HG02840 (cell line): ENCODE measurements at regions not wholly inside any gene's neighbourhood (a gene's known extent, or its start where the extent isn't known, plus 50 kb on each side); places are given as distances from the start of the nearest gene placed in this dataset.
"Not testable (repeated sequence)": the region's sequence is repeated elsewhere in the genome, so short reads cannot be mapped to it uniquely, and the experiment has no call there.

Experiments used
- ATAC-seq: cut with Tn5 transposase; IDR thresholded peaks from one replicate; pipeline ENCODE4 v1.9.1; 2021; ENCODE audit warnings: mild to moderate bottlenecking, moderate library complexity, moderate number of reproducible peaks; ENCODE audit not compliant: unreplicated experiment, low FRiP score

GRCh38 chr16:60438894-60439293 is 1597.3 kb downstream of the CDH8 start:
- no peak for ATAC-seq

DNA sequence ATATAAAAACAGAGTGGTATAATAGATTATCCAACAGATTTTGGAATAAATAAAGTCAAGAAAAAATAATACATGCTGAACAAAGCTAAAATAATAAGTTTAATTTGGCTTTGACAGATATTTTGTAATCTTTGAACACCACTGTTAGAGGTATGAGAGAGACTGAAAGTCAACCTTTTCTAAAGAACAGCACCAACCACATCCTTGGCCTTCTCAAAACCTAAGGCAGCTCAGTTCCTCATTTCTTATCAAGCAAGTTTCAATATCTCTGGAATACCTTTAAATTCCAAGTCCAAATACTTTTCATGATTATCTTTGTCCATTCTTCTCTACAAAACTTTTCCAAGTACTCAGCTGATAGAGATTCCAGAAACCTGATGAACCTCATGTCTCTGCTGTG is 1603.8 kb downstream of the CDH8 start:
- no peak for ATAC-seq

DNA sequence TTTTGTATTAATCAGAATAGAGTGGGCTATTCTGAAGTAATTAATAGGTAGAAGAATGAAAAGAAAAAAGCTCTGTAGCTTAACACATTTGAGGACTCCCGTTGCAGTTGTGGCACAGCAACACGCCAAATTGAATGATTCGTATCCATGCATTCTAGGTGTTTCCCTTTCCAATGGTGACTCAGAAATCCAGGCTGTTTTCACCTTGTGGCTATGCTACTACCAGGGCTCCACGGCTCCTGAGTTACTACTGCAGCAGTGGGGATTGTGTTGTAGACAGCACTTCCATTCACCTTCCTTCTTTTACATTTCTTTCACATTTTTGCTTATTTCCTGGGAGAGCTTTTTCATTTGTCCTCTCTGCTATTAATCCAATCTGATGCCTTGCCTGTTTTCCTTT is 1616.4 kb downstream of the CDH8 start:
- ATAC-seq, result no peak

- ATAC-seq, result no peak
These were observed 1621.6 kb downstream of the CDH8 start for GRCh38 chr16:60414613-60415012.

GRCh38 chr16:60413969-60414368 is 1622.3 kb downstream of the CDH8 start:
- ATAC-seq, result no peak

GRCh38 chr16:60407606-60408005 is 1628.6 kb downstream of the CDH8 start:
- no peak for ATAC-seq

- no peak for ATAC-seq
These were observed 1629.2 kb downstream of the CDH8 start for GRCh38 chr16:60407034-60407433.

GRCh38 chr16:60405286-60405685 is 1631.0 kb downstream of the CDH8 start:
- ATAC-seq, result no peak

- ATAC-seq, result no peak
These were observed 1631.8 kb downstream of the CDH8 start for GRCh38 chr16:60404401-60404800.

DNA sequence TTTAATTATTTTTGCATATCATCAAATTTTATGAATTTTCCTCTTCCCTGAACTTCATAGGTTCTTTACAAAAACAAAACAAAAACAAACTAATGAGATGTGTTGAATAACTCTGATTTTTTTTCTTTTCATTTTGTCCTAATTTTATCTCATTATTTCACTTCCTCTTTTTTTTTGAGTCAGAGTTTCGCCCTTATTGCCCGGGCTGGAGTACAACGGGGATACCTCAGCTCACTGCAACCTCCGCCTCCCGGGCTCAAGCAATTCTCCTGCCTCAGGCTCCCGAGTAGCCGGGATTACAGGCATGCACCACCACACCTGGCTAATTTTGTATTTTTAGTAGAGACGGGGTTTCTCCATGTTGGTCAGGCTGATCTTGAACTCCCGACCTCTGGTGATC is 1633.3 kb downstream of the CDH8 start:
- ATAC-seq, result not testable (repeated sequence)

DNA sequence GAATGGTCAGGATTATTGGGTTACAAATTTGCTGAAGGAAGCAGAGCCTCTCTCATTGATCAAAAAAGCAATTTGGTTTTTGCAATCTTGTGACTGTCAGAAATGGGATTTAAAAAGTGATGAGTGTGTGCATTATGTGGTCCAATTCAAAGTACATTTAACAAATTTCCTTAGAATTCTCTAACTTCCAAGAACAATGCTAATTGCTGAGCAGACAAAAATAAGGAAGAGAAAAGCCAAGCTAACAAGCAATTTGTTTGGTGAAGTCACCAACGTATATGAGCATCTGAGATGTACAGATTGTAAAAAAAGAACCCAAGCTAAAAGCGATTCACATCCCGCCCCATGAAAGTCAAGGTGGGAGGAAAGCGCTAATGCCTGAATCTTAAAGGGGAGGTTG is 1643.9 kb downstream of the CDH8 start:
- no peak for ATAC-seq

DNA sequence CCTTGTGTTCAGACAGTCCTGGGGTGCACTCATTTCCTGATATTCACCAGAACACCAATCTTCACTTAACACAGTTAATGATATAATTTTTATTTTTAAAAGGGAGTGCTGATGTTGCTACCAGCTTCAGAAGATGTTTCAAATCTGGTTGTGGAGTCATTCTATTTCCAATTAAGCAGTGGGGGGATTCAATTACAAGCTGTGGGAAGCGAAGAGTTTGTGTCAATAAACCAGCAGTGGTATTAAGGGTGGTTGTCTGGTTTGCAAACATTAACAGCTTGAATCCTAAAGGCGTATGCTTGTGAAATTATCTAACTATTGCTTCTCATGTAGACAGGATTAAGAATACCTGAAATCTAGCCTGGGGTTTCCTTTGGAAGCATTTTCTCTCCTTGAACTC is 1637.5 kb upstream of the GOT2 start:
- no peak for ATAC-seq

DNA sequence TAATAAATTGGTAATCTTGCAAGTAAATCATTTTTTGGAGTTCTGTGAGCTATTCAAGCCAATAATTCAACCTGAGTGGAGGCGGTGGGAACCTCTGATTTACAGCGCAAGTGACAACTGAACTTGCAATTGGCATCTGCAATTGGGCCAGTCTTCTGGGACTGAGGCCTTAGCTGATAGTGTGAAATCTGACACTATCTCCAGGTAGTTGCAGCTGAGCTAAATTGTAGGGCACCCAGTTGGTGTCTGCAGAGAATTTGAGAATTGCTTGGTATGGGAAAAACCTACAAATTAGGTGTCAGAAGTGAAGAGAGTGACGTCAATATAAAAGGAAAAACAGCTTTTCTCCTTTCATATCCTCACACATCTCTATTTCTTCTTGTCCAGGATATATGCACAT is 1633.6 kb upstream of the GOT2 start:
- no peak for ATAC-seq

DNA sequence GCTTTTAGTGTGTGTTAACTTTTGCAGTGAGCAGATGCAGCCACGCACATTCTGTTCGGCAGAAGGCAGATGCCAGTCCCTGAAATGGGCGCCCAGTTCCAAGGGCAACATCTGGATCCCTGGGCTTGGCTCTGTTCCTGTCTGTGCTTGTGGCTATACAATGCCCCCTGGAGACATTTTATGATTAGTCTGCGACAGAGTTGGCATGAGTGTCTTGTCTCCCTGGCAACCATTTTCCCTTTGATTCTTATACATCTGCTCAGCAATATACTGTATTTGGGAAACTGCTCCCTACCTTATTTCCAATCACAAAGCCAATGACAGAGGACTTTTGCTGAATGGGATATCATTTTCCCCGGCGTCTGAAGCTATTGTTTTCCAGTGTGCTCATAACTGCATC is 1629.5 kb upstream of the GOT2 start:
- no peak for ATAC-seq

- ATAC-seq, result not testable (repeated sequence)
These were observed 1625.8 kb upstream of the GOT2 start for GRCh38 chr16:60359866-60360265.

GRCh38 chr16:60359412-60359811 is 1625.3 kb upstream of the GOT2 start:
- ATAC-seq, result not testable (repeated sequence)

DNA sequence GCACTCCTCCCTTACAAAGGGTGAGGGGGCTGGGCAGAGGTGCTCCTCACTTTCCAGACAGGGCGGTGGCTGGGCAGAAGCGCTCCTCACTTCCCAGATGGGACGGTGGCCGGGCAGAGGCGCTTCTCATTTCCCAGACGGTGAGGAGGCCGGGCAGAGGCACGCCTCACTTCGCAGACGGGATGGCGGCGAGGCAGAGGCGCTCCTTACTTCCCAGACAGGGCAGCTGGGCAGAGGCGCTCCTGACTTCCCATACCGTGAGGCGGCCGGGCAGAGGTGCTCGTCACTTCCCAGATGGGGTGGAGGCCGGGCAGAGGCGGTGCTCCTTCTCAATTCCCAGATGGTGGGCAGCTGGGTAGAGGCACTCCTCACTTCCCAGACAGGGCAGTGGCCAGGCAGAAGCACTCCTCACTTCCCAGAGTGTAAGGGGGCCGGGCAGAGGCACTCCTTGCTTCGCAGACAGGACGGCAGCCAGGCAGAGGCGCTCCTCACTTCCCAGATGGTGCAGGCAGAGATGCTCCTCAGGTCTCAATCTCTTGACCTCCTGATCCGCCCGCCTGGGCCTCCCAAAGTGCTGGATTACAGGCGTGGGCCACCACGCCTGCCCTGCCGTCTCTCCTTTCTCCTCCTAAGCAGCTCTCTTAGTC is 1623.9 kb upstream of the GOT2 start:
- ATAC-seq, result not testable (repeated sequence)

DNA sequence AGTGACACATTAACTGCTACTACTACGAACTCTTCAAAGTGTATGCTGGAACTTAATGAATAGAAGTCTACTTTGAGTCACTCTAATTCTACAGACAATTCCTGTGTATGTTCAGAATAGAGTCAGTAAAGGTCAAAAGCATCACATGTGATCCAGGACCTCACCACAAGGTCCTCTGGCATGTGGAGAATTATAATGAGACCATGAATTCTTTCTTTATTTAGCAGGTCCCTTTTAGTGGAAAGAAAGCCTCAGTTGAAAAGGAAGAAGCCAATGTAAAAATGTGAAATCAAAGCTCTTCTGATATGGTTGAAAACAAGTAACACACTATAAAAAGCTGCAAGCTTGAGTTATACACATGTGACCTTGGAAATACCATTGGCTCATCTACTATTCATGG is 1612.1 kb upstream of the GOT2 start:
- ATAC-seq, result no peak

GRCh38 chr16:60337671-60338070 is 1603.6 kb upstream of the GOT2 start:
- ATAC-seq, result no peak

DNA sequence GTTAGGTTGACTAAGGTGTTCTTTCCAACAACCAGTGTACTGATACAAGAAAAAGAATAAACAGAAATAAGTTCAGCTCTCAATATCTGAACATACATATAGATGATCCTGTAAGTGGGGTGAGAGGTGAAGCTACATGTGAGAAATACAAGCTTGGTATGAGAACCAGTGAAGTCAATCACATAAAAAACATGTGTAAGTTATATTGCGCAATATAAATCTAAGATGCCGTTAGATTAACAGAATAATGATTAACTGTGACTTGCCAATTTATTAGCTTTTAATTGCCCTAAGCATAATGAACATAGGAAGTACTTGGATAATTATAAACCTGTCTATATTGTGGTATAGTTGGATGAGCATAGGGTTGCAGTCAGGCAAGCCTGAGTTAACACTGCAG is 1597.1 kb upstream of the GOT2 start:
- no peak for ATAC-seq

DNA sequence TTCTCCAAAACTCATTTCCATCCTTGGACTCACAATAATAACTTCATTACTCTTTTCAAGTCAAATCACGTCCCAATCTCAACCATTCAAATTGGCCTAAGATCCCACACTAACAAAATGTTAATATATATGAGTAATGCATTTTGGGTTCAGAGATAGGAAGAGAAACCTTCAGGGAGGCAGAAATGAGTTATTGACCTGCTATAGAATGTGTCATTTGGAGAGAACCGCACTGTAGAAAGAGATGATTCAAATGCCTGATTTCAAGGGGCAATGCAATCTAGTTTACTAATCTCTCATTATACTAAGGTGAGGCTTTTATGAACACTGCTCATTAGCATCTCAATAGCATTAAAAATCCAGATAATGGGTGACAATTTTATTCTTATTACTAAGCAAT is 1595.0 kb upstream of the GOT2 start:
- ATAC-seq, result no peak

GRCh38 chr16:60328152-60328551 is 1594.0 kb upstream of the GOT2 start:
- no peak for ATAC-seq

- ATAC-seq, result no peak
These were observed 1584.4 kb upstream of the GOT2 start for GRCh38 chr16:60318486-60318885.
